CD4-positive, alpha-beta T cell treated with Interleukin-4 for 1 hour (primary cell): ENCODE measurements at regions not wholly inside any gene's neighbourhood (a gene's known extent, or its start where the extent isn't known, plus 50 kb on each side); places are given as distances from the start of the nearest gene placed in this dataset.

Source experiments
- DNase-seq, 2 donors: peaks; one replicate each; pipeline ENCODE4 v3.0.0-alpha.2; 2020 to 2022

DNA sequence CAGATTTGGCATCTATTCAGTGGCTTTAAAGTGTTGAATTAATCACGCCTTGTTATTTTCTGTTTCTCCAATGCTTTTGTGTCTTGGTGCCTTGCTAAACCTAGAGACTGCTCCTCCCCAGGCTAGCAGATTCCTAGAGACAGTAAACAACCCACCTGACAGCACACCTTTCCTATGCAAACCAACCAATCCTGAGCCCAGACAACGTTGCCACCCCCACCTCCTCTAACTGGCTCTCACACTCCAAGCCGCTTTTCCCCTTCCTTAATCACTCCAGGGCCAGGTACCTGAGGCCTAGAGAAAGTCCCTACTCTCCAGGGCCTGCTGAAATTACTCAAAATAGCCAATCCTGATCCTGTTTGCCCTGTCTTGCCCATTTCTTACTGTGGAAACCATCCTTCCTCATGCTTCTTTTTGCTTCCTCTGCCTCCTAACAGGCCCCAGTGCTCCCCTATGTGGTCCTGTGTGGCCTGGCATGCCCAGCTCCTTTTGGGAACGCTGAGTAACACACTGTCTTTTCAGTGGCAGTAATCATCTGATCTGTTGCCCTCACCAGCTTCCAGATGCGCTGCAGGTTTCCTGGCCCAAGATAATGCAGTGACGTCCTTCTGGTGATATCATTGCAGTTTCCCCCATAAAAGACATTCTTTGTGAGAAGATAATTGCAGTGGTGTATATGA lies 53.4 kb downstream of the GAS1 start:
- DNase-seq, result no peak

DNA sequence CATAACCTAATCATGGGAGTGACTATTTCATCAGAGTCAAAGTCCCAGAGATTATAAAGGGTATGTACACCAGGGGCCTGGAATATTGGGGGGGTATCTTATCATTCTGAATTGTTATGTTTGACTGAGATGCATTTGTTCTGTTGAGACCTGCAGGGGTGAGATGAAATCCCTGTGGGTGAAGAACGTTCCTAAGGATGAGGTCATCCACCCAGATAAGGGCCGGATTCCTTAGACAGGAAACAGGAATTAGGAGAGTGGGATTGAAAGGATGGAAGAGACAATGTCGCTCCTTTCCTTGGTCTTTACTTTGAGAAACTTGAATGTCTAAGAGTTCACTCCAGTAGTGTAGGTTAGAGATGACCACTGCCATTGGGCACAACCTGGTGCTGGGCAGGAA lies 54.7 kb downstream of the GAS1 start:
- DNase-seq, result no peak

DNA sequence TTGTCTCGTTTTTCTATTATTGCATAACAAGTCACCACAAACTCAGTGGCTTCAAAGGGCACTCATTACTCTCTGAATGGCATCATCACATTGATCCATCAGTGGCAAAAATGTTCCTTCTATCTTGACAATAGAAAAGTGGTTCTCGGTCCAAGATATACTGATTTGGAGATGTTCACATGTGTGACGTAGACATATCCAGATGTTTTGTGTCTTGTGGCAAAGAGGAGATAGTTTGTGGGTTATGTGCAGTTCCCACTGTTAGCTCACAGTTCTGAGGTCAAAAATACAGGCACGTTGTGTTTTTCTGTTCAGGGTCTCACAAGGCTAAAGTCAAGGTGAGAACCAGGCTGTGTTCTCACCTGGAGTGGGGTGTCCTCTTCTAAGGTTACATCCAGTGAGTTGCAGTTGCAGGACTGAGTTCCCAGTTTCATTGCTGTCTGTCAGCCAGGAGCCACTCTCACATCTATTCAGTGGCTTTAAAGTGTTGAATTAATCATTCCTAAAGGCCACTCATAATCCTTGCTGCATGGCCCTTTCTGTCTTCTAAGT lies 55.3 kb downstream of the GAS1 start:
- DNase-seq, result no peak

DNA sequence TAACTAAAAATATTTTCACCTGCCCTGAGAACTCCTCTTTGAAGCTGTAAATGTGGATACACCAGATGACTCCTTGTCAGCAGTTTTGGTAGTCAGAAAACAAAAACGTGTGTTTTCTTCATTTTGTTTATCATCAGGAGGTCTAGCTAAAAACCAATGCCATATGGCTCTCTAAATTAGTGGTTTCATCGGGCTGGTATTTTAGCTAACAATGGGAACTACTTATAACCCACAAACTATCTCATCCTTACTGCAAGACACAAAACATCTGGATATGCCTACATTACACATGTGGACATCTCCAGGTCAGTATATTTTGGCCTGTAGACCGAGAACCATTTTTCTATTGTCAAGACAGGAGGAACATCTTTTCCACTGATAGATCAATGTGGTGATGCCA lies 56.2 kb downstream of the GAS1 start:
- no peak for DNase-seq

DNA sequence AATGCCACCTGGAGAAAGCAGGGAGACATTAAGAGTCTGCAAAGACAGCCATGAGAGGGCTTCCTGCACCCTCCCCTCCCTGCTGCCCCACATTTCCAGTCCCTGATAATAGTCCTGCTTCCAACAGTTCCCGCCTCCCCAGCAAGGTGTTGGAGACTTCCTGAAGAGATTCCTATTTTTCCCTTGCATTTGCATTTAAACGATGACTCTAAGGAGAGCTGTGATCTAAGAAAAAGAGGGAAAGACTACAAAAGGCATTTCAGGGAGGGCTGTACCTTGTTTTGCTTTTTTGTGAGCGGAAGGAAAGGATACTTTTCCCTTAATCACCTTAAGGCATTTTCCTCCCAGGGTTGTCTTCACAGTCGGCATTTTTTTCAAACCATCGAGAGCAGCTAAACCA lies 62.1 kb downstream of the GAS1 start:
- no peak for DNase-seq

DNA sequence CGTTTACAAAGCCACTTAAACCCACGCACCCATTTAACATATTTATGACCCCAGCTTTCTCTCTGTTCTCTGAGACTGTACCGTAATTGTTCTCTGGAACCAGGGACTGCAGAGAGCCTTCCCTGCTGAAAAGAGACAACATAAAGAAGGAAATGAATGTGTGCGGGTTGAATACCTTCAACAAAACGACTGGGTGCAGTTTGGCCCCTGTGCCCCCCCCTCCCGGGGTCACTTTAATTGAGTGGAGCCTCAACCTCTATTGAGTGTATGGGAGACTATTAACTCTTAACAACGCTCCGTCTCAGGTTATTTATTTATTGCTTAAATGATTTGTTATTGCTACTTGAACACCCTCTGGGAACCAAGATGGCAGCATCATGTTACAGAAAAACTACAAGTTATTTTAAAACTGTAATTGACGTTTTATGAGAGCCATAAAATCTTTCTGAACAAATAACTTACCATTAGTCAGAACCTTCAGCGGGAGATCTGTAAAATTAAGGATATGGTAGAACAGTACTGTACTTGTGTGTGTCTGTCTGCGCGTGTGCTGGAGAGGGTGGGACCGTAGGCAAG lies 70.6 kb downstream of the GAS1 start:
- no peak for DNase-seq

DNA sequence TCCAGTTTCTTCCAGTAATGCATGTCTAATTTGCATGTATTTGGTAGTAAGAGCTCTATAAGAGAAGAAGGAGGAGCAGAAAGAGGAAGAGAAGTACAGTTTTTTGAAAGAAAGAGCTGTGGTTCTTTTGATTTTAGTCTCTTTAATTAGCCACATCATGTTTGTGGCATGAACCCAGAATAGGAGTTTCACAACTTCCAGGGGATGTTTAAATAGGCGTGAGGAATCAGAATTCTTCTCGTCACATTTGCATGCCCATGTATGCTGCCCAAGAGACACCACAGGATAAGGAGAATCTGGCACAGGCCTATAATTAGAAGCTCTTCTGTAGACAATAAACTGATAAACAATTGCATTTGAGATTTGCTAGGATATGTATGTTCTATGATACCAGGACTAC lies 78.7 kb downstream of the GAS1 start:
- no peak for DNase-seq

DNA sequence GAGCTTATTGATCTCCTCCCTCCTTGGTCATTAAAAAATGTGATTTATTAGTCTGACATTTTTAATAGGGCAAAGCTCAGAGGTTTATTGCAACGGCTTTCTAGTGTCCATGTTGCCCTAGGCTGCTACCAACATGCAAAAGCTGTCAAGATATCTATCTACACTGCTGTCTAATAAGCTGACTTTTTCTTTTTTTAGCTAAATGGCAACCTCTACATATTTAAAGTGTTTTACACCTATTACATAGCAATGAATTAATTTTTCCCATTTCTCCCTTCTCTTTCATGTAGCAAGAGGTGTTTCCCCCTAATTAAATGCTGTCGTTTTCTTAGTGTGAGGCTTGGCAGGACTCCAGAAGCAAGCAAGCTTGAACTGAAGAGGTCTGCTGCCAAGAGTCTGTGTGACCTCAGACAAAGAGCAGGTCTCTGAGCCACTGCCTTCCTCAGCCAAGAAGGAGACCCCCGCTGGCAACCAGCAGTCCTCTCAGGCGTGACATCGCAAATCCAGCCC lies 79.4 kb downstream of the GAS1 start:
- no peak for DNase-seq

DNA sequence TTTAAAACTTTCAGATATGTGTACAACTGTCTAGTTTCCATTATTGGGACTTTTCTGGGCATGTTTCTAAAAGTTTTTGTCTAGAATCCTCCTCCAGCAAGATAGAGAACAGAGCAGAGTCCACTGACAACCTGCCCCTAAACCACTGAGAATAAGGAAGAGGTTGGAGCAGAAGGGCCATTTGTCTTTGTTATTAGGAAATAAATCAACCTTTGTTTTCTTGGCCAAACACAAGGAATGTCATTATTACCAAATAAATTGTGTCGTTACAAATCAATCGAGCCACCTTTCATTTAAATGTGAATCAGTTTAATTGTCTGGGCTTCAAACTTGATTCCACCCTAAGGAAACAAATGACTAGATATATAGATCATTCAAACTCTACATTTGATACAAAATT lies 81.4 kb downstream of the GAS1 start:
- no peak for DNase-seq

DNA sequence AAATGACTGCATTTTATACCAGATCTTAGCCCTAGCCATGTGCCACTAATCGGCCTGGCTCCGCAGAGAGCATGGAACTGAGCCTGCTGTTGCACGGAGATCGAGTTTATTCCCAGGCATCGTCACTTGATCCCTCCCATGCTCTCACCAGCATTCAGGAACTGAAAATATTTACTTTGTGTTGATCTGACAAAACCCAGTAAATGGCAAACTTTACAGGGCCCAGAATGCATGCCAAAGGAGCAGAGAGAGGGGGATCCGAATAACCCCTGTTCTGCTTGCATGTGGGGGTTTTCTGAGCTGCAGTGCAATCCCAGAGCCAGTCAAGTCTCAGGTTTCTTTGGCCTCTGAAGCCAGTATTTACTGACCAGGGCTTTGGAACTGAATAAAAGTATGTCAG lies 87.3 kb downstream of the GAS1 start:
- no peak for DNase-seq

DNA sequence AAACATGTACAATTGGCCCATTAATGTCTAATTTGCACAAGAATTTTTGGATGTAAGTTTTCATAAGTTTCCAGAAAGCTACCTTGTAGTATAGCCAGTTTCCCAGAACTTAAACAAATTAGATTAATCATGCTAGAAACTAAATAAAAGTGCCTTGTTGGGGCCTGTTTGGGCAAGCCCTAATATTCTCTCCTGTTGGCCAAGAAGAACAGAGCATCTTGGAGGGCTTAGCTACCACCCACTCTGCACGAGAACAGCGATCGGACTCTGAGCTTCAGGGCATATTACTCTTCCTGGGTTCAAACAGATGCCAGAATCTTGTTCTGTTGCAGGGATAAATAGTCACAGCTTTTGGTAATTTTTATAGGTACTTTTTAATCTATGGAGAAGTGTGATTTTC lies 88.2 kb downstream of the GAS1 start:
- DNase-seq, result no peak

DNA sequence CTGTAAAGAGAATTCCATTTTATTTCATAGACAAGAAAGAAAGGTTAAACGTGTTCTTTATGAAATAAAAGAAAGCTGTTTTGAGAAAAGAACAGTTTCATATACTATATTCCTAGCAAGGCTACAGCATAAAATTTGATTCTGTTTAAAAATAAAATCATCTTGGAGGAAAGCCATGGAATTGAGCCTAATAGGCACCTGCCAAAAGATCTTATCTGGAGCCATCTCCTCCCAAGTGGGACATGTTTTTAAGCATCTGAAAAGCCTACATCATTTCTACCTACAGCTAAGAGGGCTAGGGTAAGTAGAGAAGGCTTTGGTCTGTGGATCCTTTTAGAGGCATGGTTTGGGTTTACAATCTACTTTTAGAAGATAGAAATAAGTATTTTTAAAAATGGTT lies 89.3 kb downstream of the GAS1 start:
- DNase-seq, result no peak

DNA sequence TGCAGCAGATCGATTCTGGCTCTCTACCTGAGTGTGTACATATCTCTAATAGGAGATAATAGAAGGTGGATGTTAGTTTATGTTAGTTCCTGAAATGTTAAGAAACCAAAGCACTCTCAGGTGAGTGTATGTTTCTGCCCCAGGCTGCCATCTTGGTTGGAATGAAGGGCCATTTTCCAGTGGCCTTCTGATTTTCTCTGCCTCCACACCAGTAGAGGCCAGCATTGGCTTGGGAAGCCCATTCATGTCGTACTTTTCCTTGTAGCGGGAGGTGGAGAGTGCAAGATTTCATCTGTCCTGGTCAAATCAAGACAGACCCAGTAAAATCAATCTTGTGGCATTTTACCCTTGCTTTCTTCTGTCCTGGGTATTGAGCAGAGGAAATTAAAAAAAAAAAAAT lies 91.0 kb downstream of the GAS1 start:
- DNase-seq, result no peak

DNA sequence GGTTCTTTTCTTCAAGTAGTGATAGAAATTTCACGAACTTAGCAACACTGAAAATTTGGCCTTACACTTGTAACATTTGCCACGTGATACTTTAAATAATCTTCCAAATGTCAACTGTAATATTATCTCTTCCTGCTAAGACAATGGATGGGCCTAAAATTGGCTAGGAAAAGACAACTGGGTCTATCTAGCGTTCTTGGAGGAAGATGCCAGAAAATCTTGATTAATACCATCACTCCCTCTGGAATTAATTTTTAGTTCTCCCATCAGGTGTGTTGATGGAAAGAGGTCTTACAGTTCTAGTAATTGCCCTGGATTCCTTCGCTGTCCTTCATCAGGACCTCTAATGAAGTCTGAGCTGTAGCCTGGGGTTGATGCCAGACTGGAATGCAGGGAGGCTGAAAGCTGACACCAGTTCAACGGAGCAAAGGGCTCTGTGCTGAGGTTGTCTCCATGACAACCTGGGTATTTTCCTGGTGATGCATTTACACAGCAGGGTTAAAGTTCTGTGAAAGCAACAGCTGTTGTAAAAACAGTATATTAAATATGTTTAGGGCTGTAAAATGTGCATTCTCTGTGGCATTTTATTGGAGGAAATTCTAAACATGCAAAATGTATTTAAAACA lies 92.3 kb downstream of the GAS1 start:
- DNase-seq, result no peak

DNA sequence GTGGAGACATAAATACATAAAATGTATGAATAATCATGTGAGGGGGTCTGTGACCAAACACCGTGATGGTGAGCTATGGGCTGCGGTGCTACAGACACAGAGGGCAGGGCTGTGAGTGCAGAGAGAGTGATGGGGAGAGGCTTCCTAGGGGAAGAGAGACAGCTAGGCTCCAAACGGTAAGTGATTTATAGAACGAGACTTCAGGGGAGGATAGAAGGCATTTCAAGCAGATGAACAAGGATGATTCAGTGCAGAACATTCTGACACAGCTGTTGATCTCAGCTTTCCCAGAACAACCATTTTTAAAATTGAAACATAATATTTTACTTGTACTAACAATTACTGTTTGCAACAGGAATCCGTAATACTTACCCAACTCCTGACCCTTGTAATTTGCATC lies 100.7 kb downstream of the GAS1 start:
- no peak for DNase-seq

DNA sequence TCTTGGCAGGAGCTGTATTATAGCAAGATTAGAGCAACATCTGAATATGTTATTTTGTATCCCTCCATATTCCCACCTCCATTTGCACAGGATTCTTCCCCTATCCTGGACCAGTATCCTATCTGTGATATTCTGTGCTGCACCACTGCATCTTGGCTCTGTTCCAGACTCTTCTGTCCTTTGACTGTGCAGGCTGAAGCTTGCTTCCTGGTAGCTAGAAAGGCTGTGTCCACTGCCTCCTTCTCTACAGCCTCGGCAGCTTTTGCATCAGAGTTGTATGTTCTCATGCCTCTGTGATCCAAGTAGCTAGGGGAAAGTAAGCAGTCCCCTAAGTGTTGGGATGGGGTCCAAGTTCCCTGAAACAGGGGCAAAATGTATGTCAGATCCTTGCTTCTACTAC lies 104.1 kb downstream of the GAS1 start:
- DNase-seq, result no peak

DNA sequence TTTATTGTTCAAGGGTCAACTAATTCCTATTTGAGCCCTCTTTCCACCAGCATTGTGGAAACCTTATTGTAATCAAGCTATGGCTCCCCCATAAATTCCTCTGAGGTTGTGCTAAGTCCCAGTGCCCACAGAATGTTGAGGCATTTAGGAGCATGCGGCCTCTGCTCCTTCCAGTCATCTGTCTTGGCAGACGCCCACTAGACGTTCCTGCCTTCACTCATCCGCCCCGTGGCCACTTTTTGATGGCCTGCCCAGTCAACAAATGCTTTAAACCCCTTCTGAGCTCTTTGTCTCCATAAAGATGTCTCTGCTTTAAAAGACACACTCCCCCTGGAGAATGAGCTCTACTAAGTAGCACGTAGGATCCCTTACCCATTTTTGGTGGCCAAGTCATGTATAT lies 104.7 kb downstream of the GAS1 start:
- DNase-seq, result no peak

DNA sequence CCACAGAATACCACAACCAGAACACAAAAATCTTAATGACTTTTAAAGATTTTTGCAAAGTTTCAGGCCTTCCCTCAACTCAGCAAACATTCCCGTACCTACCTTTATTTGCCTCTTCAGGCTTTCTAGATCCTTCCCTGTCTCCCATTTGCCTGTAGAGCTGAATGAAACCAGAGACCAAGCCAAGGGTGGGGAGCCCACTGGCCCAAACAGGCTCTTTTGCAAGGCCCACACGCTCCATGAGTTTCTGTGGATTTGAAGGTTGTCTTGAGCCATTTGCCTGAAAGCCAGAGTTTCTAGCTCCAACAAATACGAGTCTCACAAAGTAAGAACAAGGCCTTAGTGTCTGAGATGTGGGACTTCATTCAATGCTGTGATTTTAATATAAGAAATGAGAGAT lies 107.8 kb downstream of the GAS1 start:
- no peak for DNase-seq

DNA sequence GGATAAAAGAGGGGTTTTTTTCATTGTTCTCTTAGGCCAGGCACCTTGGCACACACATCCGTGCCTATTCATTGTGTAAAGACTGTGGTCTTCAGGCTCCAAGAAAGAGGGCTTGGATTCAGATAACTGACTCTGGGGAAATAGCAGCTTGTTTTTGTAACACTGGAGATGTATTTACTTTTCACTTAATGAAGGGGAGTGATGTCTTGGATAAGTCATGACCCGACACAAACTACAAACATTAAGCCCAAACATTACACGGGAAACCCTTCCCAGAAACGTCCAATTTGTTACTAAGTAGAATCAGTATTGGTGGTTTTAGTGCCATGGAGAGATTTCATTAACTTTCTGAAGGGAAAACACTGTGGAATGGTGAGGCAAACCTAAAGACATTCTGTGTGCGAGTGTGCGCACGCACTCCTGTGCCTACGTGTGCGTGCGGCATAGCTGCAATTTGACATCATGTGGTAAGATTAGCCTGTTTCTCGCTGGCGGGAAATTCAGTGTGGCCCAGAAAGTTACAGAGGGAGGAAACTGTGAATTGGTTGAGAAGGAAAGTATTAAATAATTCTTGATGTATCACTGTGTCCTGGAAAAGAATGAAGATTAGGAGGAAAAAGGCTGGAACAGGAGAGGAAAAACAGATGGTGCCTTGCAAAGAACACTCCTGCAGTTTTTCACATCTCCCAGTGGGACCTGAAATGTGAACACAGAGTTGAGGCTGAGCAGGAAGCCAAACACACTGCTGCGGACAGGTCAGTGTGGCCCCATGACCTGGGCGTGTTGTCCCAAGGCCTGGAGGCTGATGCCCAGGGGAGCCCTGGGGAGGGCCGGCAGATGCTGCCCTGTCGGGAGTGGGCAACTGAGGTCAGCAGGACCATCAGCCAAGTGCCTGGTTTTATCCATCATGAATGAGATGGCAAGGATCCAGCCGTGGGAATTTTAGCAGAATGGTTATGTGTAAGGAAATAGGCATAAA lies 108.5 kb downstream of the GAS1 start:
- DNase-seq, result no peak

DNA sequence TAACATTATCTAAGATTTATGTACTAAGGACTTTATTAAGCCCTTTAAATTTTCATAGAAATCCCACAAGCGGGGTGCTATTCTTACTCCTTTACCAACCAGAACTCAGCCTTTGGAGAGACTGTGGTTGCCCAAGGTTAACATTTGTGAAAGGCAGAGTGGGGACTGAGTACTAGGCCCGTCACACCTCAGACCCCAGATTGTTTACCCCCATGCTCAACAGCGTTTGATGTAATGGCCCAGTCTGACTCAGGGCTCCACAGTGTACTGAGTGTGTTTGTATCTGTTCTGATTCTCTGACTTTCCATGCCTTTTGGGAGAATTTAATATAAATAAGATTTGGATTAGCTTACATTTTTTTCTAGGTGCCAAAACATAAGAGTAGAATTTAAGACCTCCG lies 110.0 kb downstream of the GAS1 start:
- DNase-seq, result no peak

DNA sequence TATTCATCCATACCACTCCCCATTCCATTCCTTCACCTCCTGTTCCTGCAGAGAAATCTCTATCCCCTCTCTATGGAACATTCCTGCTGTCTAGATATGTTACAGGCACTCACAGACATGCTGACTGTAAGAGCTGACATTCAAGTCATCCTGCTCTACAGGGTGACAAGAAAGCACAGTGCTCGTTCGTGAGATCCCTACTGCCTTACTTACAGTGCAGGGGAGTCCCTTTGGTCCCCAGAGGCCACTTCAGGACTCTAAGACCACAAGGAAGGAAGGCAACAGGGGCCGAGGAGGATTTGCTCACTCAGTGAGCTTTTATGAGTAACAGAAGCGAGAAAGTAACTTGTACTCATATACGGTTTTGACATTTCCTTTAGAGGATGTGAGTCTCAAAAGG lies 110.5 kb downstream of the GAS1 start:
- no peak for DNase-seq

DNA sequence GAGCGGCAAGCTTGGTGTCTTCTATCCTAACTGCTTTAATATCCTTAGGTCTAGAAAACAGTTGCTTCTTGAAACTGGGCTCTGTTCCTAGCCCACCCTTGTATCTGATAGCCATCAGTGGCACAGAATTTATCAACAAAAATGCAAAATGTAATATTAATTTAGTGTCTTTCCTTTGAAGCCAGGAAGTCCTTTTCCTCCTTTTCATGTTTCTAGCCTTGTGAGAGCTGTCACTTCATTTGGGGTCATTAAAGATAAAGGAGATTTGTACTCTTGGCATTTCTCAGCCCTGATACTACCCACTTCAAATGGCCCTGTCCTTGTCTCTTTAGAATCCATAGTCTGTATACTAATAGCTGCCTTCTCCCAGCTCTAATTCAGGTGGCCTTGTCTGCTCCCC lies 111.0 kb downstream of the GAS1 start:
- DNase-seq, result no peak

DNA sequence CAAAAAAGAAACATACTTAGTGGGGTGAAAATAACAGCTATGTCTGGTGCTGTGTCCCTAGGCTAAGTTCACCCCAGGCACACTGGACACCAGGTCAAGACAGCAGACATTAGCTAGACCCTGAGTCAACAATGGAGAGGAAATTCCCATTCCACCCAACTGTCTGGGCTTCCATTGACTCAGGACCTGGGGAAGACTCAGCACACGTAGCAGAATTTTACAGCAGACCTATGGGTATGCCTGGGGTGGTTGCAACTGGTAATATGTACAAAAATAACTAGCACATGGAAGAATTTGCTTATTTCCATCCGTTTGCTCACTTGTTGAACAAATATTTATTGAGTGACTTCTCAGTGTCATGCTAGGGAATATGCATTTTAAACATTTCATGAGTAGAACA lies 117.0 kb downstream of the GAS1 start:
- no peak for DNase-seq
